ENCODE measurements at regions not wholly inside any gene's neighbourhood (a gene's known extent, or its start where the extent isn't known, plus 50 kb on each side); places are given as distances from the start of the nearest gene placed in this dataset.

DNA sequence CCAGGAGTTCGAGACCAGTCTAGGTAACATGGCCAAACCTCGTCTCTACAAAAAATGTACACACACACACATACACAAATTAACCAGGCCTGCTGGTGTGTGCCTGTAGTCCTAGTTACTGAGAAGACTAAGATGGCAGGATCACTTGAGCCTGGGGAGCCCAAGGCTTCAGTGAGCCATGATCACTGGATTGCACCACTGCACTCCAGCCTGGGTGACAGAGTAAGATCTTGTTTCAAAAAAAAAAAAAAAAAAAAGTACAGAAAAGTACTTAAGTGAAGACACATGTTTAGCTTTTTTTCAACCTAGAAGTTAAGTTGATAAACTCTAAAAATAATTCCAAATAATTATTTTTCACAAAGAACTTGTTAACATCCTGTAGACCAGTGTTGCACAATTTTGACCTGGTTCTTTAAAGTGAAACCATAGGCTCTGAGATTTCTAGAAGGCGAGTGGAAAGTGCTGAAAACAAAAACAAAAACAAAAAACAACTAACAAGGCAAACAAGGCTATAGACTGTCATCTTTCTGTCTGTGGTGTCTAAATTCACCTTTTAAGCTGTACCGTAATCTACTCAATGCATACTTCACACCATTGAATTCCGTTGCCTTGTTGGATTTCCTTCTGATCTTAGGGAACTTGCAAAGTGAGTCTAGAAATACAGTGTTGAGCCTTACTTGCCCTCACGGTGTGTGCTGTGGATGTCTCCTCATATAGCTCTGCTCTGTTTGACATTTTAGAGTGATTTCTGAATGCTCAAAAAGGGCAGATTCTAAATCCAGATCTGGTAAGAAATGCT, 63.5 kb downstream of the CHST2 start:
- peaks cover 0 to 19% (median 0%) of the 10 kb centered on the region in 12 donors for H3K9me3 ChIP-seq
- no peak overlapping the region for H3K27ac ChIP-seq
- WGBS, 4 donors = 85 to 90% (median 87%) methylated on average over 6 of the region's 6 CpGs
- H3K4me1 ChIP-seq = no peaks in the 10 kb centered on the region
- no peak for DNase-seq
- H3K36me3 ChIP-seq = no peaks in the 10 kb centered on the region
- no peaks in the 10 kb centered on the region for H3K27me3 ChIP-seq
- intact Hi-C loops (cut with DNase I) = no loop called here
- no peak overlapping the region for H3K4me3 ChIP-seq
- no peak for ATAC-seq
- TF ChIP-seq CTCF (IDR thresholded peaks at IDR 0.05) (no peak), POLR2A (IDR thresholded peaks at IDR 0.05) (no peak)

DNA sequence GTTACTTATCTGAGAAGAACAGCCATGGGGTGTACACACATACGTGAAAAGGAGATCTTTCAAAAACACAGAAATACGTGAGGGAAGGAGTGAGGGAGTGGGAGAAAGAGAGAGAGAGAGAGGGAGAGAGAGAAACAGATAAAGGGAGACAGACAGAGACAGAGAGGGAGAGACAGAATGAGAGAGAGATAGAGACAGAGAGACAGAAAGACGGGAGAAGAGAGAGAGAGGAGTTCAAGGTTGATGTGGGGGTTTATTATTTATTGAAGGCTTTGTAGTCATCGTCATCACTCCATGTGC, 64.0 kb downstream of the CHST2 start:
- WGBS, 4 donors = 84 to 89% (median 85%) methylated on average over 4 of the region's 4 CpGs
- intact Hi-C loops (cut with DNase I) = no loop called here
- H3K36me3 ChIP-seq = no peaks in the 10 kb centered on the region
- no peak overlapping the region for H3K4me3 ChIP-seq
- H3K27ac ChIP-seq = no peak overlapping the region
- TF ChIP-seq POLR2A (IDR thresholded peaks at IDR 0.05) (no peak), CTCF (IDR thresholded peaks at IDR 0.05) (no peak)
- H3K9me3 ChIP-seq = peaks cover 0 to 19% (median 0%) of the 10 kb centered on the region in 12 donors
- no peaks in the 10 kb centered on the region for H3K27me3 ChIP-seq
- ATAC-seq (no peak), DNase-seq (no peak)
- no peaks in the 10 kb centered on the region for H3K4me1 ChIP-seq

GRCh38 chr3:143184099-143184498, 64.5 kb downstream of the CHST2 start:
- DNase-seq = no peak
- Histone ChIP-seq H3K27me3 (no peaks in the 10 kb centered on the region), H3K27ac (no peak overlapping the region), H3K36me3 (no peaks in the 10 kb centered on the region), H3K4me1 (no peaks in the 10 kb centered on the region), H3K4me3 (no peak overlapping the region), H3K9me3 (peaks cover 0 to 19% (median 0%) of the 10 kb centered on the region in 12 donors)
- WGBS, 4 donors = 58 to 78% (median 64%) methylated on average over 1 of the region's 1 CpG
- no peak for TF ChIP-seq CTCF (IDR thresholded peaks at IDR 0.05)
- no peak for TF ChIP-seq POLR2A (IDR thresholded peaks at IDR 0.05)
- intact Hi-C loops (cut with DNase I) = no loop called here
- ATAC-seq = no peak

GRCh38 chr3:143185401-143185800, 65.8 kb downstream of the CHST2 start:
- DNase-seq (no peak), ATAC-seq (no peak)
- H3K4me3 ChIP-seq = no peak overlapping the region
- peaks cover 0 to 16% (median 0%) of the 10 kb centered on the region in 12 donors for H3K9me3 ChIP-seq
- no peaks in the 10 kb centered on the region for H3K4me1 ChIP-seq
- TF ChIP-seq POLR2A (IDR thresholded peaks at IDR 0.05) = no peak
- no peak for TF ChIP-seq CTCF (IDR thresholded peaks at IDR 0.05)
- no peaks in the 10 kb centered on the region for H3K36me3 ChIP-seq
- H3K27ac ChIP-seq = no peak overlapping the region
- intact Hi-C loops (cut with DNase I) = no loop called here
- H3K27me3 ChIP-seq = no peaks in the 10 kb centered on the region
